Astrocyte of the cerebellum (primary cell): ENCODE measurements at regions not wholly inside any gene's neighbourhood (a gene's known extent, or its start where the extent isn't known, plus 50 kb on each side); places are given as distances from the start of the nearest gene placed in this dataset.

Source experiments
- DNase-seq: peaks from one replicate; pipeline ENCODE4 v3.0.0-alpha.2; 2011; ENCODE audit warnings: low read depth
- H3K4me3 ChIP-seq: 2 replicates; pipeline ENCODE4 v1.5.1; 2011; ENCODE audit warnings: mild to moderate bottlenecking, low read depth, low read length, moderate library complexity
- CTCF ChIP-seq: IDR thresholded peaks from 2 replicates; pipeline ENCODE4 v1.5.1; 2012; ENCODE audit warnings: low read length, low read depth, moderate library complexity, mild to moderate bottlenecking; ENCODE audit errors: missing control alignments
- in situ Hi-C: cut with HindIII; loops from 2 replicates; pipeline ENCODE4 v1.10.0; 2017; ENCODE audit warnings: low sequenced_read_pairs

DNA sequence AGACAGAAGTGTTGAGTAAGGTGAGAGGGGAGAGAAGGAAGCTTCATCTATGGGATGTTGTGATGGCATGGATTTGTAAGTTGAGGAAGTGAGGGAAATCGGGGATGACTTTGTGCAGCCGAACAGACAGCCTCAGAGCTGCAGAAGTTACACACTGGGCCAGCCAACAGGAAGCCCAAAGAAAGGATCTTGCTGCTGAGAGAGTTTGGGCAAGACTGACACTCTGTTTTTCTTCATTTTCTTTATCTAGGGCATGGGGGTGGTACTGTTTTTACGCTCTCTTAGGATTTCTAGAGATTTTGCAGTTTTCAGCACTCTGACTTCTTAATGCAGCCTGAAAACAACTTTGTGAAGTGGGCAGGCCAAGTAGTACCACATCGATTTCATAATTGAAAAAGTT, 509.9 kb upstream of the TENM4 start:
- no peak overlapping the region for H3K4me3 ChIP-seq
- in situ Hi-C loops = no loop called here
- no peak for DNase-seq
- TF ChIP-seq CTCF = no peak

GRCh38 chr11:79950172-79950571, 509.3 kb upstream of the TENM4 start:
- no peak overlapping the region for H3K4me3 ChIP-seq
- in situ Hi-C loops = no loop called here
- no peak for TF ChIP-seq CTCF
- DNase-seq = no peak

- no peak overlapping the region for H3K4me3 ChIP-seq
- in situ Hi-C loops = no loop called here
- no peak for DNase-seq
- no peak for TF ChIP-seq CTCF
Observed at GRCh38 chr11:79949574-79949973, 508.7 kb upstream of the TENM4 start.

DNA sequence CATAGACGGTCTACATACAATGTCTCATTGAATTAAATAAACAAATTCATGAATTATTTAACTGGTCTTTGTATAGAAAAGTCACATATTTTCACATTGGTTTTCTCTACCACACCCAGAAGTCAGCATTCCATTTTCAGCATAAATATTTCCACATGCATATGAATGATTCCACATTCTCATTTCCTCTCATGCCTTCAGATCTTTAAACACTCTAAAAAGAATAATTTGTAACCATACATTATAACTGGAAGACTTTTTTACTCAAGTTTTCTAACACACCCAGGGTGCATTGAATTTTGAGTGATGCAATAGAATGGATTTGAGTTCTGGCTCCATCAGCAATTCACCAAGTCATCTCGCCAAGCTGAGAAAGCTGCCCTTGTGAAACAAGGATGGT, 501.8 kb upstream of the TENM4 start:
- in situ Hi-C loops = no loop called here
- H3K4me3 ChIP-seq = no peak overlapping the region
- TF ChIP-seq CTCF = no peak
- no peak for DNase-seq

DNA sequence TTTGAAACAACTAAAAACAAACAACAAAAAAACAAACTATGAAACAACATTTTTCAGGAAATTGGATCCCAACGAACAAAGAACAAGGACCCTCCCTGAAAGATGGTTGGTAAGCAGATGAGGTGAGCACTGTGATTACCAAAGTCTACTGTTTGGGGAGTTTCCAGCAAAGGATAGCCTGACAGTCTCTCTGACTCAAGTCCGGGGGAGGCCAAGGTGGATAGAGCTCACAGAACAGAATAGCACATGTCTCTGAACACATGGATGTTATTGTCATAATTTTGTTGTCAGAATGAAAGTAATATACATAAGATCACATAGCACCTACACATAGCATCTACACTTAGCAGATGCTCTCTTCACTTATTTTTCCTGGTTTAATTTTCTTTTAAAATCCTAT, 501.3 kb upstream of the TENM4 start:
- in situ Hi-C loops = no loop called here

GRCh38 chr11:79940974-79941735, 500.3 kb upstream of the TENM4 start:
- in situ Hi-C loops = no loop called here
- no peak overlapping the region for H3K4me3 ChIP-seq
- no peak for TF ChIP-seq CTCF
- DNase-seq = no peak

More for the DNA sequence above, 501.3 kb upstream of the TENM4 start:
- no peak overlapping the region for H3K4me3 ChIP-seq
- DNase-seq = no peak
- TF ChIP-seq CTCF = no peak
